ENCODE measurements at regions not wholly inside any gene's neighbourhood (a gene's known extent, or its start where the extent isn't known, plus 50 kb on each side); places are given as distances from the start of the nearest gene placed in this dataset.

DNA sequence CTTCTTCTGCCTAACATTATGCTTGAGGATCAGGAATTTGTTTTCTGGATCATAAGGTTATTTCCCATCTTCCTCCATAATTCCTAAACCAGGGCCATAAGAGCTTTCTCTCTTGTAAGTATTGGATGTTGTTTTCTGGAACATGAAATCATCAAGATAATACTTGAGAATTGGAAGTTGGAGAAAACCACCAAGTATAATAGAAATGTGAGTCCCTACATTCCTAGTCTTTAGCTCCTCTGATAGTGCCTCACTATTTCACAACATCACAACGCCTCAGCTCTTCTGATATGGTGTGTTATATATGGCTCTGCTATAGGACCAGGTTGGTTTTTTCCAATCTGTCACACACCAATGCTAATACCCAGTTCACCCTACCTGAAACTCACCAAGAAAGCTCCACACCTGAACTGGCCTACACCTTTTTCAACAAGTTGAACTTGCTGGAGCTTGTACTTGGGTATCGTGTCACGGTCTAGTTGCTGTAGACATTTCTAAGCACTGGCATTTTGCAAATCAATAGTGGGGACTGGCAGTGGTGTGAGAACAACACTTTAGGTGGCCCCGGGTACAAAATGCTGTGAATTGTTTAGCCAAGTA is 141.1 kb downstream of the ACTBL2 start:
- TF ChIP-seq, protein P1, sequence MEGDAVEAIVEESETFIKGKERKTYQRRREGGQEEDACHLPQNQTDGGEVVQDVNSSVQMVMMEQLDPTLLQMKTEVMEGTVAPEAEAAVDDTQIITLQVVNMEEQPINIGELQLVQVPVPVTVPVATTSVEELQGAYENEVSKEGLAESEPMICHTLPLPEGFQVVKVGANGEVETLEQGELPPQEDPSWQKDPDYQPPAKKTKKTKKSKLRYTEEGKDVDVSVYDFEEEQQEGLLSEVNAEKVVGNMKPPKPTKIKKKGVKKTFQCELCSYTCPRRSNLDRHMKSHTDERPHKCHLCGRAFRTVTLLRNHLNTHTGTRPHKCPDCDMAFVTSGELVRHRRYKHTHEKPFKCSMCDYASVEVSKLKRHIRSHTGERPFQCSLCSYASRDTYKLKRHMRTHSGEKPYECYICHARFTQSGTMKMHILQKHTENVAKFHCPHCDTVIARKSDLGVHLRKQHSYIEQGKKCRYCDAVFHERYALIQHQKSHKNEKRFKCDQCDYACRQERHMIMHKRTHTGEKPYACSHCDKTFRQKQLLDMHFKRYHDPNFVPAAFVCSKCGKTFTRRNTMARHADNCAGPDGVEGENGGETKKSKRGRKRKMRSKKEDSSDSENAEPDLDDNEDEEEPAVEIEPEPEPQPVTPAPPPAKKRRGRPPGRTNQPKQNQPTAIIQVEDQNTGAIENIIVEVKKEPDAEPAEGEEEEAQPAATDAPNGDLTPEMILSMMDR (IDR thresholded peaks at IDR 0.05) = no peak
- TF ChIP-seq POLR2A (IDR thresholded peaks at IDR 0.05) = no peak
